ENCODE measurements at regions not wholly inside any gene's neighbourhood (a gene's known extent, or its start where the extent isn't known, plus 50 kb on each side); places are given as distances from the start of the nearest gene placed in this dataset.

- intact Hi-C loops (cut with DNase I): no loop called here
- no peak for ATAC-seq
- Histone ChIP-seq H3K4me1 (no peaks in the 10 kb centered on the region), H3K4me3 (no peak overlapping the region), H3K27me3 (no peaks in the 10 kb centered on the region), H3K27ac (no peak overlapping the region), H3K9me3 (no peaks in the 10 kb centered on the region), H3K36me3 (no peaks in the 10 kb centered on the region)
- no peak for FAIRE-seq
- WGBS, 2 donors: 57 to 69% methylated on average over 4 of the region's 4 CpGs
- no peak for DNase-seq
- TF ChIP-seq CTCF (IDR thresholded peaks at IDR 0.05): no peak
These were observed 208.8 kb upstream of the IGFBP3 start for GRCh38 chr7:46129831-46130230.

- Histone ChIP-seq H3K4me1 (no peaks in the 10 kb centered on the region), H3K27ac (no peak overlapping the region), H3K36me3 (no peaks in the 10 kb centered on the region), H3K4me3 (no peak overlapping the region), H3K9me3 (no peaks in the 10 kb centered on the region), H3K27me3 (no peaks in the 10 kb centered on the region)
- 51 to 63% methylated on average over 2 of the region's 2 CpGs for WGBS, 2 donors
- FAIRE-seq (no peak), DNase-seq (no peak), ATAC-seq (no peak)
- intact Hi-C loops (cut with DNase I): no loop called here
- no peak for TF ChIP-seq CTCF (IDR thresholded peaks at IDR 0.05)
These were observed 206.7 kb upstream of the IGFBP3 start for GRCh38 chr7:46127814-46128213.

- no peak for ATAC-seq
- Histone ChIP-seq H3K27ac (no peak overlapping the region), H3K9me3 (no peaks in the 10 kb centered on the region), H3K36me3 (no peaks in the 10 kb centered on the region), H3K4me3 (no peak overlapping the region), H3K27me3 (no peaks in the 10 kb centered on the region), H3K4me1 (no peaks in the 10 kb centered on the region)
- TF ChIP-seq CTCF (IDR thresholded peaks at IDR 0.05): no peak
- DNase-seq: no peak
- intact Hi-C loops (cut with DNase I): no loop called here
- FAIRE-seq: no peak
- 59 to 77% methylated on average over 2 of the region's 2 CpGs for WGBS, 2 donors
These were observed 205.7 kb upstream of the IGFBP3 start for GRCh38 chr7:46126675-46127300.

- H3K27me3 ChIP-seq: no peaks in the 10 kb centered on the region
- H3K9me3 ChIP-seq: no peaks in the 10 kb centered on the region
- no peak for TF ChIP-seq CTCF (IDR thresholded peaks at IDR 0.05)
- FAIRE-seq (no peak), DNase-seq (no peak), ATAC-seq (no peak)
- H3K36me3 ChIP-seq: no peaks in the 10 kb centered on the region
- no peak overlapping the region for H3K4me3 ChIP-seq
- H3K4me1 ChIP-seq: no peaks in the 10 kb centered on the region
- WGBS, 2 donors: 66 to 78% methylated on average over 3 of the region's 3 CpGs
- intact Hi-C loops (cut with DNase I): no loop called here
- H3K27ac ChIP-seq: no peak overlapping the region
These were observed 202.8 kb upstream of the IGFBP3 start for GRCh38 chr7:46123756-46124343.

- no peaks in the 10 kb centered on the region for H3K4me1 ChIP-seq
- FAIRE-seq (no peak), DNase-seq (no peak), ATAC-seq (no peak)
- H3K27me3 ChIP-seq: no peaks in the 10 kb centered on the region
- WGBS, 2 donors: 61 to 63% methylated on average over 3 of the region's 3 CpGs
- H3K4me3 ChIP-seq: no peak overlapping the region
- no peak overlapping the region for H3K27ac ChIP-seq
- no peak for TF ChIP-seq CTCF (IDR thresholded peaks at IDR 0.05)
- no peaks in the 10 kb centered on the region for H3K9me3 ChIP-seq
- intact Hi-C loops (cut with DNase I): no loop called here
- no peaks in the 10 kb centered on the region for H3K36me3 ChIP-seq
These were observed 194.3 kb upstream of the IGFBP3 start for GRCh38 chr7:46115410-46115809.
